GM19023 (cell line): ENCODE measurements at regions not wholly inside any gene's neighbourhood (a gene's known extent, or its start where the extent isn't known, plus 50 kb on each side); places are given as distances from the start of the nearest gene placed in this dataset.
"Not testable (repeated sequence)": the region's sequence is repeated elsewhere in the genome, so short reads cannot be mapped to it uniquely, and the experiment has no call there.

Experiments used
- ATAC-seq: cut with Tn5 transposase; IDR thresholded peaks from one replicate; pipeline ENCODE4 v1.9.1; 2021; ENCODE audit warnings: mild to moderate bottlenecking, moderate library complexity; ENCODE audit not compliant: unreplicated experiment

DNA sequence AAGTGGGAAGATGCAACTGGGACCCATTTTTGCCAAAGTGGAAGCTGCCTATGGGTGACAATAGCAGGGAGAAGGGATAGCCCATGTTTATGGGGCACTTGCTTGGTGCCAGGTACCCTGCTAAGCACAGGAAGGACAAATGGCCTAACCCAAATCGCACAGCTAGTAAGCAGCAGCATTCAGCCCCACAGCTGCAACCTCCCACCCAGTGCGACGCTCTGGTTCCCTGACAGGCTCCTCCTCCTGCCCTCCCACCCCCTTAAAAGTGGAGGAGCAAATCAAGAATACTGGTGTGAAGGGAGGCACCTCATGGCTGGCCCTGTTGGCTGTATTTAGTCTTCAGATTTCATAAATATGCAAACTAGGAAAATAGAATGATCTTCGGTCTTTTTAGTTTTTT lies 76.2 kb downstream of the RIN2 start:
- ATAC-seq = no peak

DNA sequence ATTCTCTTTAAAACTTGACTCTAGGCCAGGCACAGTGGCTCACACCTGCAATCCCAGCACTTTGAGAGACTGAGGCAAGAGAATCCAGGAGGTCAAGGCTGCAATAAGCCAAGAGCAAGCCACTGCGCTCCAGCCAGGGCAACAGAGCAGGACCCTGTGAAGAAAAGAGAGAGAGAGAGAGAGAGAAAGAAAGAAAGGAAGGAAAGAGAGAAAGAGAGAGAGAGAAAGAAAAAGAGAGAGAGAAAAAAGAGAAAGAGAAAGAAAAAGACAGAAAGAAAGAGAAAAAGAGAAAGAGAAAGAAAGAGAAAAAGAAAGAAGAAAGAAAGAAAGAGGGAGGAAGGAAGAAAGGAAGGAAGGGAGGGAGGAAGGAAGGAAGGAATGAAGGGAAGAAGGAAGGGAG lies 76.7 kb downstream of the RIN2 start:
- ATAC-seq = no peak

DNA sequence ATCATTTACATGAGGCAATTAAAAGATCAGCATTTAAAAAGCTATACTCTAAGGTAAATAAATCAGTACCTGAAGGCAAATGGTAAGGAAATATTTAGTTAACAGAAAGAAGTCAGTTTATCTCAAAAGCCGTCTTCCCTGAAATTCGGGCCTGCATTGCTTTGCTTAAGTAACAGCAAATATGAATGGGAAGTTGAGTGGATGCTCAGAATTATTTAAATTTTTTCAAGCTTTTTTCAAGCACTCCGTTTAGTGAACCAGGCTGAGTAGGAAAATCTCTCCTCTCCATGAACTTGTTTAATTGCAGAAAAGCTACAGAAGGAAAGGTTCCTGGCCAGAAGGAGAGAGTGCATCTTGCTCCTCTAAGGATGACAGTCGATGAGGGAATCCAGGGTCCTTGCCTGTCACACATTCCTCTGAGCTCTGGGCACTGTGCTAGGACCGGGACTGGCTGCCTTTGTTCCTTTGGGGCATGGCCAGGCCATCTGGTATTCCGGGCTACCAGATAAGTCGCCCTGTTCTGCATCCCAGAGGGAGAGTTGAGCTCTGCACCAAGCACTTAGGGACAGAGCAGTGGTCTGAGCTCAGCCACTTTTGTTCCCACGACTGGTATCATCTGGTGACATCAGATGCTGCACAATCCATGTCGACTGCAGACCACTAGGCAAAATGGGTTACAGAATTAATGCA lies 77.6 kb downstream of the RIN2 start:
- no peak for ATAC-seq

DNA sequence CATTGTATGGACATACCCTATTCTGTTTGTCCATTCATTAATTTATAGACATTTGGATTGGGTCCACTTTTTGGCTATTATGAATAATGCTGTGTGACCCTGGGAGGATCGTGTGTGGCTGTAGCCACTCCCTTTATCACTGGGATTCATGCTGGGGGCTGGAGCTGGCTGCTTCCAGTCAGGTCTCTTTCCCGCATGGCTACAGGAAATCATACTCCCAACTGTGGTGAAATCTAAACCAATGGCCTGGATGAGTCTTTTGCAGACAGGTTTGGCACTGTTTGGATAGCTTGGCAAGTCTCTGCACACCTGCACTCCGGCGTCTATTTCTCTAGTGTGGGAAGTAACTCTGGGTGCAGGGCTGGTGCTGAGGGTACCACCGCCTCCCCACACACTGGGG lies 80.4 kb downstream of the RIN2 start:
- ATAC-seq = no peak

DNA sequence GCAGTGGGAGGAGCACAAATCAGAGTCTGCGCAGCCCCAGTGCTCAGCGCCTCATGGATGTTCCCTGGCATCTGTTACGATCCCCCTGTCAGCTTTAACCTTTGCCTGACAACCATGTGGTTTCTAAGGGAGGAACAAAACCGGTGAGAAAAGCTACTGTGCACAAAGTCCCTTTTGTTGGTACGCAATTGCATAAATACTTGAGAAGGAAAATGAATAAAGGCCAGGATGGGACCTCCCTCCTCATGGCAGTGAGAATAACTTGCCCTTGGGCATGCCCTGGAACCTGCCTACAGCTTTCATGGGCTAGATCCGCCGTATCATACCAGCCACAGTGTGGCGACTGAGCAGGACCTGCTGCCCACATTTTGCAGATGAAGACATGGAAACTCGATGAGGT lies 81.0 kb downstream of the RIN2 start:
- ATAC-seq = no peak

DNA sequence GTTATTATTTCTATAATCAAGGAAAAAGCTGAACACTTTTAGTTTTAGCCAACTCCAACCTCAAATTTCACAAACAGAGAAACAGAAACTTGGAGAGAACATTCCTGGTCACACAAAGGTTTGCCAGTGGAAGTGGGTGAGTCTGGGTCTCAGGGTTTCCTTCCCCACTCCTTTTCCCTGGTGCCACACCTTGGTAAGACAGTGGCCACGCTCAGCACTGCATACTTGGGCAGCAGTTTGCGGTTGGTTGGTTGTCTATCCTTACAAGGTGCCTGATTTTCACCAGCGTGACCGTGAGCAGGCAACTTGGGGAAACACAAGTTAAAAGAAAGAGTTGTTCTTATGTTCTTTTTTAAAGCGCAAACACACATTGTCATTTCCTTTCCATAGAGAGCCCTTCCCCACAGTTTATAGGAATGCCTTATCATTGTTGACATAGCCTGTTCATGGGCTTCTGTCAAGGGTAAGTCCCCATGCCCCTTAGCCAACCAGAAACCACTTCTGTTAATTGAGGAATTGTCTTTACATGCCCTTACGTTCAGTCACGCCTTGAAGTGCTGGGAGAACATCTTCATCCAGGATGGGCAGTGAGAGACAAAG lies 82.2 kb downstream of the RIN2 start:
- ATAC-seq = no peak

DNA sequence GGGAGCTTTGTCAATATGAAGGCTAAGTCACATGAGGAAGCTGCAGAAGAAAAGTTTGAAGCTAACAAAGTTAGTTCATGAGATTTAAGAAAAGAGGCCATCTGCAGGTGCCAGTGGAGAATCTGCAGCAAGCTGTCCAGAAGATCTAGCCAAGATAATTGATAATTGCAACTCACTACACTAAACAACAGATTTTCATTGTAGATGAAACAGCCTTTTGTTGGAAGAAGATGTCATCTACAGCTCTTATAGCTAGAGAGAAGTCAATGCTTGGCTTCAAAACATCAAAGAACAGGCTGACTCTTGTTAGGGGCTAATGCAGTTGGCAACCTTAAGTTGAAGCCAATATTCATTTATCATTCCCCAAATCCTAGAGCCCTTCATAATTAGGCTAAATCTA lies 83.7 kb downstream of the RIN2 start:
- ATAC-seq = no peak

DNA sequence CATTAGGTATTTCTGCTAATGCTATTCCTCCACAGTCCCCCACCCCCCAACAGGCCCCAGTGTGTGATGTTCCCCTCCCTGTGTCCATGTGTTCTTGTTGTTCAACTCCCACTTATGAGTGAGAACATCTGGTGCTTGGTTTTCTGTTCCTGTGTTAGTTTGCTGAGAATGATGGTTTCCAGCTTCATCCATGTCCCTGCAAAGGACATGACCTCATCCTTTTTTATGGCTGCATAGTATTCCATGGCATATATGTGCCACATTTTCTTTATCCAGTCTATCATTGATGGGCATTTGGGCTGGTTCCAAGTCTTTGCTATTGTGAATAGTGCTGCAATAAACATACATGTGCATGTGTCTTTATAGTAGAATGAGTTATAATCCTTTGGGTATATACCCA lies 86.8 kb downstream of the RIN2 start:
- not testable (repeated sequence) for ATAC-seq

DNA sequence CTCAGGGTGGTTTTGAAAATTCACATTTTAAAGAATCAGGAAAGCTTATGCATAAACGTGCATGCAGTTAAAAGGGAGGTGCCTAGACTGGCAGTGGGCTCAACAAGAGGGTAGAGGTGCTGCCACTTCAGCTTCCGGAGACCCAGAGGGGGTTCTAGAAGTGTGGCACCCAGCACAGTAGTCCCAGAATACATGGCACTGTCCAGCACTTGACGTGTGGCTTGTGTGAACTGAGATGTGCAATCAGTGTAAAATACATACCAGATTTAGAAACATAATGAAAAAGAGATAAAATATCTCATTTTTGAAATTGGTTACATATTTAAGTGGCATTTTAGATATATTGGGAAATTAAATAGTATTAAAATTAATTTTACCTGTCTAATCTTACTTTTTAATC lies 89.3 kb downstream of the RIN2 start:
- ATAC-seq = no peak

DNA sequence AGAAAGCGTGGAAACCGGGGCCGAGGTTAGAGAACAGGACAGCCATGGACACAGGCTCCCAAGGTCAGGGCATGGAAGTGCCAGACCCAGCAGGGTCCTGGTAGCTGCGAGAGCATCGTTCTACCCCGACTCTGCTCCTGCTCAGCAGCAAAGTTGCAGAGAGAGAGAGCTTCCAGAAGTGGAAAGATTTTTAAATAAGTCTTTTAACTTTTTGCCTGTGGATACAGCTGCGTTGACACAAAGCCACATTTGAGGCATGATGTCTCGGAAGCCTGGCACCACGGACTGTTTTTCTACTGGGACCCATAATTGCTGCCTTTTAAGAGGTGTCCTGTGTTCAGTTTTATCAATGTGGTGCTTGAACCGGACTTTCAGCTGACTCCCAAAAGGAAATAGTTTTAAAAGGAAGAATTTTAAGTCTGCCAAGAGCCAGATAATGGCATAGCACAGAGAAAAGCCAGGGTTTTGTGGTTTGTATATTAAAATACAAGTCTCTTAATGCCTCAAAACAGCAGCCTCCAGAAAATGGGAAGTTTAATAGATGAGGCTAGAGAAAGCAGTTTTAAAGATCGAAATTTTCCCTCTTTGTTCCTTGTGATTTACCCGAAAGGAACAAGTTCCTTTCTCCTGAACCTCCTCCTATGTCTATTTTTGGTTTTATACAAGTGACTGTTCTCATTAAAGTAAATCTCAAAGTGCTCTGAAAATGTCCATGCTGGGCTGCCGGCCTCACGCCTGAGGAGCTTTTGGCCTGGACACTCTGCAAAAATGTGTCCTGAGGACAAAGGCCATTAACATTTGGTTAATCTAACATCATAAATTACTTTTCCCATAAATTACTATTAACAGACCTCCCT lies 91.5 kb downstream of the RIN2 start:
- ATAC-seq = no peak

DNA sequence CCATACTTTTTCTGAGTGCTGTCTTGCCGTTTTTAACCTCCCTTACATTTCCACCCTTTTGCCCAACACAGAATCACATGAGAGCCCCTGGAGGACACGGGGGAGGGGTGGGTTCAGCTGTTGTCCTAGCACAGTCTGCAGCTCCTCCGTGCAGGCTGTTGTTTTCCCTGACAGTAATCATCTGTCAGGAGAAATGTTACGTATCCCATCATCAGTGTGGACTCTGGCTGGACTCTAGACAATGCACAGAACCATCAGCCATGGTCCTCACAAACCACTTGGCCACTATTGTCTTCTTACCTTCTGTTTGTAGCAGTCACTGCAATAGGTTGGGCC lies 92.1 kb downstream of the RIN2 start:
- ATAC-seq = no peak

DNA sequence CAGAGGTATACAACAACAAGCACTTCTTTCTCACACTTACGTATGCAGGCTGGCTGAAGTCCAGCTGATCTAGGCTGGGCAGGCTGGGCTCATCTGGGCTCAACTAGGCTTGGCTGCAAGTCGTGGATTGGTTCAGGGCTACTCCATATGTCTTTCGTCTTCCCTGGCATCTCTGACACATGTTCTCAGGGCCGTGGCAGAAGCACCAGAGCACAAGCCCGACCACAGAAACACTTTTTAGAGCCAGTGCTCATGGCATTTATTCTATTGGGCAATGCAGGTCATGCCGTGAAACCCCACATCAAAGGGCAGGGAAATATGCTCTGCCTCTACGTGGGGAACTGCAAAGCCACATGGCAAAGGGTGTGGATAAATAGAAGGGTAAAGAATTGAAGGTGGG lies 93.8 kb downstream of the RIN2 start:
- ATAC-seq = no peak

DNA sequence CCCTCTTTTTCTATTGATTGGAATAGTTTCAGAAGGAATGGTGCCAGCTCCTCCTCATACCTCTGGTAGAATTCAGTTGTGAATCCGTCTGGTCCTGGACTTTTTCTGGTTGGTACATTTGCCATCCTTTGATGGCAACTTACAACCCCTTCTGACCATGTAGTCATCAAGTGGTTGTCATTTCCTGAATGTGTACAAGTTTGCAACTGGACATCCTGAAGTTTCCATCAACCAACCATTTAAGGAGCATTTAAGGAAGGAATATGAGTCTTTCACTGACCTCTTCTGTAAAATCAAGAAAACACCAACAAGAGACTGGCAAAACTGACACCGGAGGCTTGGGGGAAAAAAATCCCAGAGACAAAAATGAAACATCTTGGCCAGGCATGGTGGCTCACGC lies 97.4 kb downstream of the RIN2 start:
- no peak for ATAC-seq

DNA sequence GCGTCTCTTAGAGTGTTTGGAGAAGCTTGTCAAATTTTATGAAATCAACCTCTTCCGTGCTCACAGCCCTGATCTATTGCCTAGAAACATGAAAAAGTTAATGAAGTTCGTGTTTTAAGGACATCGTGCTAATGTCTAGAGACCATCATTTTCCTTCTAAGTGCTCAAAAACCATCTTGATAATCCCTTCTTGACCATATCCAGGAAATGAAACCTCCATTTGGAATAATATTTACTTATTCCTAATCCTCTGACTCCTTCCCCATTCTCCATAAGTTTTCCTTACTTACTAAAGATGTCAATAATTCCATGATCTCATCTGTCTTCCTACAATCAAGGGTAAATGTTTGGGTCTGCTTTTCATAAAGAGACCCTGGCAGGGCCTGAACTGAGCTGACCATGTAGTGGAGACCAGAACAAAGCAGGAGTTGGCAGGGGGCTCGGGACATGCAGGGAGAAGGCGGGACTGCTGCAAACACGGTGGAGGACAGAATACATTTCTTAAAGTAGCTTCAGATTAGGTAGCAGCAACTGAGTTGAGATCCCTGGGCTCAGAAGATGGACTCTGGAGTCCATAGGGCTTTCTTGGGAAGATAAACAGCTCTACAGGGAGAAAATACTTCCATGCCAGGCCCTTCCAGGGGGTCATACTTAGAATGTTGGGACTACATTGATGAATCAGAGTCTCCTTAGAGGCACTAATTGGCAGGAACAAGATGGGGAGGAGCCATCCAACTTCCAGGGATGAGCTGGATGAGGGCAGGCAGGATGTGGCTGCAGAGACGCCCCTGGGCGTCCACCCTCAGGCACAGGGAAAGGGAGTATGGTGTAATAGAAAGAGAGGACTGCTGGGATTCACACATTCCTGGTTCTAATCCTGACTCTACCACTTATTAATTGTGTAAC lies 100.7 kb downstream of the RIN2 start:
- ATAC-seq = no peak

DNA sequence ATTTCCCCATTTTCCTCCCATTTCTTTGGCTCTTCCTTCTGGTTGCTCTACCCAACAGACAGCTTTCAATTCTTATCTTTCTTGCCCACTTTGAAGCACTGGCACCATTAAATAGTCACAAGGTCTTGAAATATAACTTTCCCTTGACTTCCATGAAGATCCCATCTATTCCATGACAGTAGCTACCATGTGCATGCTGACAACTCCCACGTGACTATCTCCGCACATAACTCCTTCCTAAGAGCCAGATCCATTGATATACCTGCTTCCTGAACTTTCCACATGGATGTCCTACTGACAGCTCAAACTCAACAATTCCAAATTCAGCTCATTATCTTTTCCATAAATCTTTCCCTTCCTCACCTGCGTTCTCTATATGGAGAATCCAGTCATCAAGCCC lies 101.4 kb downstream of the RIN2 start:
- ATAC-seq = no peak

DNA sequence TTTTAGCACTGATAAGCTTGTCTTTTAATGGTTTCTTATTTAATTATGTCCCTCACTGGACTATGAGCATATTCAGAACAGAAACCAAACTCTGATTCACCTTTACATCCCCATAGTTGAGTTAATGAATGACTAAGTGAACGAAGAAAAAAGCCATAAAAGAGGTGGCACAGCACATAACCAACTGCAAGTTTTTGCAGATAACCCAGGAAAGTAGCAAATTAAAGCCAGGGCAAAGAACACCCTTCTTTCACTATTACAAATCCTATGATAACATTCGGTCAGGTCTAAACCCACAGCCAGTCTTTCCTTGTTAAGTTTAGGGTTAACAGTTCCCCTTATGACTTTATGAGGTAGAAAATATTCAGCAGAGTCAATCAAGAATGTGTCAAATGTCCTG lies 102.7 kb downstream of the RIN2 start:
- ATAC-seq = no peak

DNA sequence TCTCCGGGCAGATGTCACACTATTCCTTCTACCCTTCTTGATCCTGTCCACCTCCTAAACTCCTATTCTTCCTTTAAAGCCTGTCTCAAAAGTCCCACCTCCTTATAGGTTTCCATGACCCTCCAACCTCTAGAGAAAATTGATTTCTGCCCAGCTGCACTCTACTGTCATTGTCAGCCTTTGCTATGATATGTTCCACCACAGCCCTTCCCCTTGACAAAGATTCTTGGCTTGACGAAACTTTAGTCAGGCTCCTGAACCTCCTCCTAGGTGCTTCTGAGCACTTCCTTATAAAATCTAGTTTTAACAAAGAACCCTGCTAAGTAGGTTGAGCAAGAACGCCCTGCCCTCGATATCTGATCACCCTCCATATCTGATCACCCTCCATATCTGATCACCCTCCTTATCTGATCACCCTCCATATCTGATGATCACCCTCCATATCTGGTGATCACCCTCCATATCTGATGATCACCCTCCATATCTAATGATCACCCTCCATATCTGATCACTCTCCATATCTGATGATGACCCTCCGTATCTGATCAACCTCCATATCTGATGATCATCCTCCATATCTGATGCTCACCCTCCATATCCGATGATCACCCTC lies 103.2 kb downstream of the RIN2 start:
- ATAC-seq = no peak

DNA sequence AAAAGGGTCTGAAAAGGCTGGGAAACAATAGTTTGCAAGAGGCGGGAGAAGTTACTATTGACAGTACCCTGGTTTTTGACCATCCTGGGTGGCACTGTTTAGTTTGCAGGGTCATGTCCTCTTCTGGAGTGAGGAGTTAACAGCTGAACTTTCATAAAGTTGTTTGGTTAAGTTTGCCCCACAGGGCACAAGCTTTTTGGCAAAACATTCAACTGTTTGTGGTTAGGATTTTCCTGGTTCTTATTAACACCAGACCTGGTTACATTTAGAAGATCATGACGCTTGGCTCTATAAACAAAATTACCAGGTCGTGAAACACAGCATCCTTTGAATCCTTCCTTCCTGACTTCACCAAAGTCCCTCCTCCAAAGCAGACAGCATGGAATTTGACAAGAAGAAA lies 106.1 kb downstream of the RIN2 start:
- no peak for ATAC-seq

DNA sequence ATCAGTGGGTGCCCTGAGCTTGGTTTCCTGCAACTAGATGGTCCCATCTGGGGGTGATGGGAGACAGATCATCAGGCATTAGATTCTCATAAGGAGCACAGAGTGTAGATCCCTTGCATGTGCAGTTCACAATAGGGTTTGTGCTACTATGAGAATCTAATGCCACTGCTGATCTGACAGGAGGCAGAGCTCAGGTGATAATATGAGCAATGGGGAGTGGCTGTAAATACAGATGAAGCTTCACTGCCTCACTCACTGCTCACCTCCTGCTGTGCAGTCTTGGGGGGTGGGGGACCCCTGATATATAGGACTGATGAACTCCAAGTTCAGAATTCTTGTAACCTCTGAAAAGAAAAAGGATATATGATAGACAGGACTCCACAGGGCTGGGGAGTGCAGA lies 108.0 kb downstream of the RIN2 start:
- no peak for ATAC-seq

DNA sequence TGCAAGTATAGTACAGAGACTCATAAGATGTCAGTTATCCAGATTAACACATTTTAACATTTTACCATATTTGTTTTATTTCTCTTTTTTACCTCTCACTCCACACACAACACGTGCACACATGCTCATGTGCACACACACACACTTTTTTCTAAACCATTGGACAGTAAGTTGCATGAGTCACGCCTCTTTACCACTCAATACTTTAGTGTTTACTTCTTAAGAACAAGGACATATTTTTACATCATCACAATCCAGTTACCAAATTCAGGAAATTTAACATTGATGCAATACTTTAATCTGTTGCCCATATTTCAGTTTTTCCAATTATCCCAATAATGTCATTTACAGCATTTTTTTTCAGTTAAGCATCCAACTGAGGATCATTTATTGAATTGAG lies 109.0 kb downstream of the RIN2 start:
- no peak for ATAC-seq

DNA sequence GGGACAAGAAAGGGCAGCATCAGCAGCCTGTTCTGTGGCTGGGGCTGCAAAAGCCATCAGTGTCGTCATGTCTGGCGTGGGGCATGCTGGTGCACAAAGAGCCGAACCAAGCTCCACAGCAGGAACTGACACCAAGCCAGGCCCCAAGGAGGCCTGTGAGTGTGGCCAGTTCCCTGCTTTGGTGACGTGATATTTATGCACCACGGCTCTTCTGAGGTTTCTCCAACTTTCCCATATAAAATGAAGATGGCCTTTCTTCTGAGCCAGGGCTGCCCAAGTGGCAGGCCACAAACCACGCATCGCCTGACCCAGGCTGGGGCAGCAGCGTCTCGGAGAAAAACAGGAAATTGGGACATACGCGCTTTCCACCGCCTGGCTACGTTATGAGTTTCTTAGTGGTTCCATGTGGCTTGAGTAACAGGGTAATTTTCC lies 109.9 kb downstream of the RIN2 start:
- no peak for ATAC-seq
